Peyer's patch (tissue), 4 donors: ENCODE measurements at regions not wholly inside any gene's neighbourhood (a gene's known extent, or its start where the extent isn't known, plus 50 kb on each side); places are given as distances from the start of the nearest gene placed in this dataset.

ENCODE experiments used
- DNase-seq, 3 donors: peaks; one replicate each; pipeline ENCODE4 v3.0.0-alpha.2; 2017 to 2019
- H3K27ac ChIP-seq, 4 donors: fragments of 200-600 bp; sonication (generic); one replicate each; pipeline ENCODE4 v1.5.1; 2016 to 2019
- H3K27me3 ChIP-seq, 2 donors: fragments of 200-600 bp; sonication (generic); one replicate each; pipeline ENCODE4 v1.5.1; 2019
- H3K36me3 ChIP-seq, 3 donors: fragments of 200-600 bp; sonication (generic); one replicate each; pipeline ENCODE4 v1.5.1; 2016 to 2019
- H3K4me1 ChIP-seq, 4 donors: fragments of 200-600 bp; sonication (generic); one replicate each; pipeline ENCODE4 v1.5.1; 2016 to 2019
- H3K4me3 ChIP-seq, 4 donors: fragments of 200-600 bp; sonication (generic); 1 replicate in 3 of 4; 2 replicates in 1 of 4; pipeline ENCODE4 v1.5.1; 2016 to 2019; ENCODE audit warnings: mild to moderate bottlenecking in 1 of 4
- H3K9me3 ChIP-seq, 4 donors: fragments of 200-600 bp; sonication (generic); one replicate each; pipeline ENCODE4 v1.5.1; 2016 to 2019; ENCODE audit warnings: mild to moderate bottlenecking in 1 of 4
- POLR2A ChIP-seq, 2 donors: fragments of 450-650 bp; IDR thresholded peaks; one replicate each; pipeline ENCODE4 v1.5.1; 2017; ENCODE audit warnings: antibody characterized with exemption in 2 of 2, mild to moderate bottlenecking in 2 of 2, moderate library complexity in 2 of 2
- TF ChIP-seq, protein P1 (sequence below), 6 experiments: fragments of 450-650 bp in 4 of 6; fragments of 200-600 bp in 2 of 6; sonication (generic) in 1 of 6; IDR thresholded peaks; one replicate each; pipeline ENCODE4 v1.5.1; 2017 to 2019; ENCODE audit warnings: antibody characterized with exemption in 6 of 6, mild to moderate bottlenecking in 3 of 6, moderate library complexity in 1 of 6

DNA sequence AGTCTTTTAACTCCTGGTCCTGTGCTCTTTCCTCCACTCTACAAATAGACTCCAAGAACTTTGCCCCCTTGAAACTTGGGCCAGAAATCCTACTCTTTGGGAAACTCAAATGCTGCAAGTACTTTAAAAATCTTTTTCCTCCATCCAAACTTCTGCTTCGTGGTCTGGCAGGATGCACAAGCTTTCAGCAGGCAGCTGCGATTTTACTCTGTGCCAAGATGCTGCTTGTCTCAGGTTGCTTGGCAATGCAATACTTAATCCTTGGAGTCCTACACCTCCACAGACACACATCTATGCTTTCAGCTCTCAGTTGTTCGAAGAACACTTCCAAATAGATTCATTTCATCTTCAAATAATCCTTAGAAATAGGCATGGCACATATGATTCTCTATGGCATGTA is 435.3 kb upstream of the USP24 start:
- H3K4me3 ChIP-seq = no peak overlapping the region
- TF ChIP-seq, protein P1, sequence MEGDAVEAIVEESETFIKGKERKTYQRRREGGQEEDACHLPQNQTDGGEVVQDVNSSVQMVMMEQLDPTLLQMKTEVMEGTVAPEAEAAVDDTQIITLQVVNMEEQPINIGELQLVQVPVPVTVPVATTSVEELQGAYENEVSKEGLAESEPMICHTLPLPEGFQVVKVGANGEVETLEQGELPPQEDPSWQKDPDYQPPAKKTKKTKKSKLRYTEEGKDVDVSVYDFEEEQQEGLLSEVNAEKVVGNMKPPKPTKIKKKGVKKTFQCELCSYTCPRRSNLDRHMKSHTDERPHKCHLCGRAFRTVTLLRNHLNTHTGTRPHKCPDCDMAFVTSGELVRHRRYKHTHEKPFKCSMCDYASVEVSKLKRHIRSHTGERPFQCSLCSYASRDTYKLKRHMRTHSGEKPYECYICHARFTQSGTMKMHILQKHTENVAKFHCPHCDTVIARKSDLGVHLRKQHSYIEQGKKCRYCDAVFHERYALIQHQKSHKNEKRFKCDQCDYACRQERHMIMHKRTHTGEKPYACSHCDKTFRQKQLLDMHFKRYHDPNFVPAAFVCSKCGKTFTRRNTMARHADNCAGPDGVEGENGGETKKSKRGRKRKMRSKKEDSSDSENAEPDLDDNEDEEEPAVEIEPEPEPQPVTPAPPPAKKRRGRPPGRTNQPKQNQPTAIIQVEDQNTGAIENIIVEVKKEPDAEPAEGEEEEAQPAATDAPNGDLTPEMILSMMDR (IDR thresholded peaks at IDR 0.05) = no peak
- no peak for TF ChIP-seq POLR2A (IDR thresholded peaks at IDR 0.05)
- H3K4me1 ChIP-seq = no peaks in the 10 kb centered on the region
- no peak for DNase-seq
- no peaks in the 10 kb centered on the region for H3K36me3 ChIP-seq
- no peaks in the 10 kb centered on the region for H3K9me3 ChIP-seq
- H3K27ac ChIP-seq = no peak overlapping the region
- H3K27me3 ChIP-seq = no peaks in the 10 kb centered on the region

DNA sequence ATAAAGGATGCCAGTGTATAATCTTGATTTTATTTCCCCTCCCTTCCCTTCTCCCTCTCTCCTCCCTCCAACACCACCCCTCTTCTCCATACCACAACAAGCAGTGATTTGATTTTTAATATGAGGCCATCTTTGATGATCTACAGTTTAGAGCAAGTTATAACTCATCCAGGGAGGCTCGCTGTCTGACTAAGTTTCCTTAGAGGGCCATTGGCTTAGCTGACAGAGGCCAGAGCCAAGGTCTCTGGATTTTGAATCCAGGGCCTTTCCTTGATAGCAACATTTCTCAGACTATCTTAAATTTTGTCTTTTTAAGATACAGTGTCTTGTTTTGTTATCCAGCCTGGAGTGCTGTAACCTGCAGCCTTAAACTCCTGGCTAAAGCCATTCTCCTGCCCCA is 431.0 kb upstream of the USP24 start:
- H3K9me3 ChIP-seq = no peaks in the 10 kb centered on the region

DNA sequence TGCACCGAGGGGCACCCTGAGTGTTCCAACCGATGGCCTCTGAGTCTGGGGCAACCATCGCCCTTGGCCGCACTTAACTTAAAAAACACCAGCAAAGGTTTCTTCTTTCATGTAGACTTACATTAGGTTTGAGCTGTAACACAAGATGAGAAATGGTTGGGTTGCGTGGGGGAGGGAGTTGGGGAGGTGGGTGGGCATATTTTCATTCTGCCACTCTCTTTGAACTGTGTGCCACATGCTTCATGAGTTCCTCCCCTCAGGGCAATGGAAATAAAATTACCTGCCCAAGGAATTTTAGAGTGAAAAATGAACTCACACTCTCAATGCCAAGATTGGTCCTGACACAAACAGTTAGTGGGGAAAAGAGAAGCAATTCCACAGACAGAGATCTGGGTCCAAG is 430.1 kb upstream of the USP24 start:
- Histone ChIP-seq H3K4me1 (no peaks in the 10 kb centered on the region), H3K9me3 (no peaks in the 10 kb centered on the region), H3K36me3 (no peaks in the 10 kb centered on the region), H3K27ac (no peak overlapping the region), H3K27me3 (no peaks in the 10 kb centered on the region), H3K4me3 (no peak overlapping the region)
- TF ChIP-seq POLR2A (IDR thresholded peaks at IDR 0.05) = no peak
- TF ChIP-seq, protein P1 (IDR thresholded peaks at IDR 0.05) = no peak
- no peak for DNase-seq

More for the DNA sequence above, 431.0 kb upstream of the USP24 start:
- no peaks in the 10 kb centered on the region for H3K36me3 ChIP-seq
- DNase-seq = no peak
- no peak overlapping the region for H3K27ac ChIP-seq
- no peaks in the 10 kb centered on the region for H3K27me3 ChIP-seq
- H3K4me3 ChIP-seq = no peak overlapping the region
- TF ChIP-seq POLR2A (IDR thresholded peaks at IDR 0.05) = no peak
- TF ChIP-seq, protein P1 (IDR thresholded peaks at IDR 0.05) = no peak
- no peaks in the 10 kb centered on the region for H3K4me1 ChIP-seq

DNA sequence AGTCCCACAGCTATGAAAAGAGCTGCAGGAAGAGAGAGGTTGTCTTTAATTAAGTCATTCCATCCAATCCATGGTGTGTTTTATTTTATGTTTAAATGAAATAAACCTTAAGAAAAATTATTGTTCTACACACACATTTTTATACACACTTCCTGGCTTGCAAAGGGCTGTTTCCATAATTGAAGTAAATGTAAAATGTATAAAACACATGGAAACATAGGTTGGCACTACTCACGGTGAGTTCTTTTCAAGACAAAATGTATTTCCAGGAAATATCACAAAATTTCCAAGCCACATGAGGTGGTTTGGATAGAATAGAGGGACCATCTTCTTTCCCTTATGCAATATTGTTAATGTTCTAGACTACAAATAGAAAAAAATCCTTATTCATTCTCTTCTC is 426.8 kb upstream of the USP24 start:
- no peaks in the 10 kb centered on the region for H3K27me3 ChIP-seq
- TF ChIP-seq, protein P1 (IDR thresholded peaks at IDR 0.05) = no peak
- TF ChIP-seq POLR2A (IDR thresholded peaks at IDR 0.05) = no peak
- no peaks in the 10 kb centered on the region for H3K9me3 ChIP-seq
- no peak overlapping the region for H3K4me3 ChIP-seq
- H3K27ac ChIP-seq = no peak overlapping the region
- no peak for DNase-seq
- no peaks in the 10 kb centered on the region for H3K36me3 ChIP-seq
- H3K4me1 ChIP-seq = no peaks in the 10 kb centered on the region

DNA sequence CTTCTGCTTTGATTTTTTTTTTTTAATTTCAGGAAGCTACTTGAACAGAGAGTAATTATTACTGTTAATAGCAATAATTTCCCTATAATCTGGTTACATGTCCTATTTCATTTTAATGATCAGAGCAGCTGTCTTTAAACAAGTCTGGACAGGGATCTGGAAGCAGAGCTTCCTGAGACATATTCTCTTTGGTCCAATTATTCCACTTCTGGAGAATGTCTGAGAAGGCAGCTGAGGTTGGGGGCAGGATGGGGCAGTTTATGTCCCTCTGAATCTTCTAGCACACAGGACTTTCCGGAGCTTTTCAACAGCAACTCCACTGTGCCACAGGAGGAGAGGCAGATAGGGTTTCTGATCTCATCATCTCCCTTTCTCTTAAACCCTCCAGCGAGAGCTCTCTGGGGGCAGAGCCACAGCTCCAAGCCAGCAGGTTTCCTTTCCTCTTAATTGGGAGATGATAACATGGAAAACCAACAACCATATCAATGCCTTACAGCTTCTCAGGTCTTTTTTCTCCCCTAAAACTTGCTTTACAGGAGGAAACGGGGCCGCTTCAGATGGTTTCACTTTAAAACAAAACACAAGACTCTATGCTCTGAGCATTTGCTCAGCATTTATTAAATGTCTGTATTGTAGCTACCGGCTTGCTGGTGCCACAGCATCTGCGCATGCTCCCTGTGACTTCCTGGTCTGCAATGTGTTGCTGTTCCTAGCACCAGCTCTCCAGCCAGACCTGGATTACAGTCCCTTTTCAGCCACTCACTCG is 425.7 kb upstream of the USP24 start:
- H3K4me1 ChIP-seq = no peaks in the 10 kb centered on the region
- TF ChIP-seq, protein P1 (IDR thresholded peaks at IDR 0.05) = no peak
- no peak for TF ChIP-seq POLR2A (IDR thresholded peaks at IDR 0.05)
- peak overlapping the region in 1 of 4 donors; percentile 33 for H3K27ac ChIP-seq
- H3K36me3 ChIP-seq = no peaks in the 10 kb centered on the region
- H3K4me3 ChIP-seq = peak overlapping the region in 1 of 4 donors; percentile 28
- DNase-seq = peak in 2 of 3 donors; percentile 49 to 74
- H3K9me3 ChIP-seq = no peaks in the 10 kb centered on the region
- no peaks in the 10 kb centered on the region for H3K27me3 ChIP-seq
